HG03565 (cell line): ENCODE measurements at regions not wholly inside any gene's neighbourhood (a gene's known extent, or its start where the extent isn't known, plus 50 kb on each side); places are given as distances from the start of the nearest gene placed in this dataset.

ENCODE experiments used
- ATAC-seq: cut with Tn5 transposase; IDR thresholded peaks from one replicate; pipeline ENCODE4 v1.9.1; 2021; ENCODE audit warnings: mild to moderate bottlenecking, moderate library complexity; ENCODE audit not compliant: unreplicated experiment

DNA sequence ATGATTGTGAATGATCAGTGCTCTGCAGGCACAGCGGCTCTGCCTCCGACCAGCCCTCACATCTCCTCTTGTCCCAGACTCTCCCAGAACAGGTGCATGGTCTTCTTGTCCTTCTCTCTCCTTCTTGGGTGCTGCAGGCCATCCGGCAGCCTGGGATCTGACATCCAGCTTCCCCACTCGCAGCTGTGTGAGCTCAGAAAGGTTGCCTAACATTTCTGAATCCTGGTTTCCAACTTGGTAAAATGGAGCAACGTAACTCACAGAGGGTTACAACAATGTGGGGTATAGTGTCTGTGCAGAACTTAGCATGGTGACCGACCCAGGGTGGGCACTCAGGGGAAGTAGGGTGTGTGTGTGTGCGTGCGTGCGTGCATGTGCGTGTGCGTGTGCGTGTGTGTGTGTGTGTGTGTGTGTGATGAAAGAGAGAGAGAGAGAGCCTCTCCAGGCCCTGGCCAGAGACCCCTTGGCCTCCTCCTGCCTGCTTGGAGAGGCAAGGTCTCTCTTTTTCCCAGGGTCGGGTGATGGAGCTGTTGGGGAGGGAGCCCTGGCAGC, 110.1 kb downstream of the SNX5 start:
- no peak for ATAC-seq

GRCh38 chr20:17857639-17858449, 110.8 kb downstream of the SNX5 start:
- no peak for ATAC-seq

DNA sequence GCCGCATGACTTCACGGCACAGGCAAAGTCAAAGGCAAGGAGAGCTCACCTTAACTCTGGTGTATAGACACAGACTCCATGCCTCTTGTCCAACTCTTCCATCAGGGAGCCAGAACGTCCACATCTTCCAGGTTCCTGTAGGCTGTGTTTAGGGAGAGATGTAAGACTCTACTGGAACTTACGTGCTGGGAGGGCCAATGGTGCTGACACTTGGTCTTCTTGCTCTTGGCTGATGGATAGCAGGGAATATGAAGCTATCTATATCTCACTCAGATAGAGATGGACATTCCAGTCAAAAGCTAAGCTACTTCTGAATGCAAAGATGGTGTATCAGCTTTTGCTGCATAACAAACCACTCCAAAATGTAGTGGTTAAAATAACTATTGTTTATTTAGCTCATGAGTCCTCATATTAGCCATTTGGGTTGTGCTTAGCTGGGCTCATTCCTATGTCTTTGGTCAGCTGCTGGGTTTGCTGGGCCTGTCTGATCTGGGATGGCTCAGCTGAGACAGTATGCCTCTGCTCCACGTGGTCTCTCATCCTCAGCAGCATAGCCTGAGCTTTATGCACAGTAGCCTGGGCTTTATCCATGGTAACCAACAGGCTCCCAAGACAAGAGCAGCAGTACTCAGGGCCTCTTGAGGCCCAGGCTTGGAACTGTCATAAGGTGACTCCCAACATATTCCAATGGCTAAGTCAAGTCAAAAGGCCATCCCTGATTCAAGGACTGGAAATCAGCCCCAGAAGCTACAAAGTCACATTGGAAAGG, 111.6 kb downstream of the SNX5 start:
- no peak for ATAC-seq

GRCh38 chr20:17856024-17856564, 112.5 kb downstream of the SNX5 start:
- peak; percentile 71 for ATAC-seq

DNA sequence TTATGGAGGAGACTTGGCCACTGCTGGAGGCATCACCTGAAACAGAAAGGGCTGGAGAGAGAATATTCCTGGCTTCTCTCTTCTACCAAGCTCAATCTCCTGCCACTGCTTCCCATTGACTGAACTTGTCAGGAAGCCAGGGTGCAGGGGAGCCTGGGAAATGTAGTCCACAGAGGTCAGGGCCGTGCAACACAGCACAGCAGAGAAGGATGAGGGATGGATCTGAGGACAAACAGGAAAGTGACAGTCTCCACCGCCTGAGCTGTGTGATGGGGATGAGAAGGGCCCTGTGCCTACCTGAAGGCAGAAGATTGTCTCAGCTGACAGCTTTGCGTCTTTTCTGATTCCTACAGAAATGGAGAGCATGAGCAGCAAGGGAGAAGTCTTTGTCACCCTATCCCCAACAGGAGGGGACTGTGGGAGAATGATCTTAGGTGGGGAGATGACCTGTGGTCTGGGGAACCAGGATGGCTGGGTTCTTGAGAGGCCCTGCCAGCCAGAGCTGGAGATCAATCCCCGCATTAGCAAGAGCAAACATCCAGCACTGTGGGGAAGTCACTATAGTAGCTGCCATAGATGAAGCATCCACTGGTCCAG, 114.2 kb downstream of the SNX5 start:
- no peak for ATAC-seq

DNA sequence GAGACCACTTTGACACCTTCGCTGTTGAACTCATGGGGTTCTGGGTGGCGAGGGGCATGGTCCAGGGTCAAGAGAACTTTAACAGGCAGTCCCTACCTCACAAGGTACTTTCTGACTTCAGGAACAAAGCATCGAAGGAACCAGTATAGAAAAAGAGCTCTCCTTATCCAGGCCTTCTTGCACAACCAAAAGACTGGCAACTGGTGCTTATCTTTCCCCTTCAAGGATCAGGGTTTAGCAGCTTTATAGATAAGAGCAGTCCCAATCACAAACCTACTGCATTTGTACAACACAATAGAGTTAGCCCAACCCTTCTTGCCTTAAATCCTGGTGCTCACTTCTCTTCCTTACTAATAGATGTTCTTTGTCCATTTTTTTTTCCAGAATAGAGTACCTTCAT, 116.3 kb downstream of the SNX5 start:
- no peak for ATAC-seq

GRCh38 chr20:17850684-17851026, 117.9 kb downstream of the SNX5 start:
- ATAC-seq, result no peak

DNA sequence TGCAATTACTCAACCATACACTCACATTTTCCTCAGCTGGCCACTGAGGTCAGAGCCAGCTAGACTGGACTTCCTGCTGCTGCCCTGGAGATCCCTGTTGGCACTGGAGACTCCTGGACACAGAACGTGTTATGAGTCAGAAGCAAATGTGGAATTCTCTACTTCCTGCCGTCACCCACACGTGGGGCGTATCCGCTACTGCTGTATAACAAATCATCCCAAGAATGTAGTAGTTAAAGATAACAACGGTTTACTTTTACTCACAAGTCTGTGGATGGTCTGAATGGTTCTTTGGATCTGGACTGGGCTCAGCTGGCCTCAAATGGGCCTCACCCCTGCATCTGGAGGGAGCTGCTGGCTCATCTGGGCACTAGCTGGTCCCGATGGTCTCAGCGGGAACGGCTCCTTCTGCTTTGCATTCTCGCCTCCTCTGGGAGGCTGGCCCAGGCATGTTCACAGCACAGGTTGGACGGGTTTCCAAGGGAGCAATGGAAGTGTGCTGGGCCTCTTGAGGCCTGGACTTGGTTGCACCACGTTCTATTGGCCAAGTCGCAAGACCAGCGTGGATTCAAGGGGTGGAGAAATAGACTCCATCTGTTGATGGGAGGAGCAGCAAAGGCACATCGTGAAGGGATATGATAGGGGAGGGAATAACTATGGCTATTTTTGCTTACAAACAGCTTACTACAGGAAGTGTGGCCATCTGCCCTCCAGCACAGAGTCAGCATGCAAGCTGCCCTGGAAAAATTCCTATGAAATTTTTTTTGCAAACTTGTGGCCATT, 118.5 kb downstream of the SNX5 start:
- ATAC-seq, result no peak

DNA sequence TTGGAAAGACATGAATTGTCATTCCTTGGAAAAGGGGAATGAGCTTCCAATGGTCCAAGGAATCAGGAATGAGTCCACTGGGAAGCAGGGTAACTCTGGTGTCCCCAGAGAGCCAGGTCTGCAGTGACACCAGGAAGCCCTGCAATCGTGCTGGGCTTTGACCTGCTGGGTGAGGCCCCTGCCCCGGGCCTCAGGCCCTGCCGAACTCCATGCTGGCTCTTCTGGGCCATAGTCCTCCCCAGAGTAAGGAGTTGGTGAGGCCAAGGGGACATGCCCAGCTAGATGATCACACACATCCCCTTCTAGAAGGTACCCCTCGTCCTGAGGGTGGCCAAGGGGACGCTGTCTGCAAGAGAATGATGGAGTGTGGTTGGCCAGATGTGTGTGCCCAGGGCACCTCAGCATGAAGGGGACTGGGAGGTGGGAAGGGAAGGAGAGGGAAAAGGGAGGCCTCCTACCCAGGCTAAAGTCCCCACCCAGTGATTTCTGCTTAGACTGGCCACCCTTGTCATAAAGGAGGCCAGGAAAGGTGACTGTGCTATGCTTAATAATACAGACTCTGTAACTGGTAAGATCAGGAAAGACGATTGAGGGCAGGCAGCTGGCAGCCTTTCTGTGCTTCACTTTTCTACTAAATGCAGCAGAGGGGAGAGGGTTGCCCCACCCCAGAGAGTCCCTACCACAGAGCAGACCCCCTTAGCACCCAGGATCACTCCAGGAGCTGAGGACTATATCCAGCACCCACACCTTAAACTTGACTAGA, 119.3 kb downstream of the SNX5 start:
- ATAC-seq, result no peak

GRCh38 chr20:17848249-17849048, 120.1 kb downstream of the SNX5 start:
- ATAC-seq, result no peak

- no peak for ATAC-seq
Measured at GRCh38 chr20:17845701-17846475, 122.7 kb downstream of the SNX5 start.

GRCh38 chr20:17844549-17845298, 123.9 kb downstream of the SNX5 start:
- ATAC-seq, result no peak

DNA sequence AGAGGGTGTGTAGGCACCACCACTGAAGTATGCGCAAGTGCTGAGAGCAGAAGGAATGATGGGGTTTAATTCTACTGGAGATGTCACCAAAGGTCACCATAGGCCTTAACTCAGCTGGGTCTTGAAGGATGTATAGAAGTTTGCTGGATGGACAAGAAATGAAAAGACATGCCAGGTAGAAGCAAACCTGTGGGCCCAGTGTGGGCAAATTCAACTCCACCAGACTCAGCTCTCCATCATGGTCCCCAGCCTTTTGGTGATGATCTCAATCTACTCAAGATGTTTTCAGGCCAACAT, 124.5 kb downstream of the SNX5 start:
- no peak for ATAC-seq

DNA sequence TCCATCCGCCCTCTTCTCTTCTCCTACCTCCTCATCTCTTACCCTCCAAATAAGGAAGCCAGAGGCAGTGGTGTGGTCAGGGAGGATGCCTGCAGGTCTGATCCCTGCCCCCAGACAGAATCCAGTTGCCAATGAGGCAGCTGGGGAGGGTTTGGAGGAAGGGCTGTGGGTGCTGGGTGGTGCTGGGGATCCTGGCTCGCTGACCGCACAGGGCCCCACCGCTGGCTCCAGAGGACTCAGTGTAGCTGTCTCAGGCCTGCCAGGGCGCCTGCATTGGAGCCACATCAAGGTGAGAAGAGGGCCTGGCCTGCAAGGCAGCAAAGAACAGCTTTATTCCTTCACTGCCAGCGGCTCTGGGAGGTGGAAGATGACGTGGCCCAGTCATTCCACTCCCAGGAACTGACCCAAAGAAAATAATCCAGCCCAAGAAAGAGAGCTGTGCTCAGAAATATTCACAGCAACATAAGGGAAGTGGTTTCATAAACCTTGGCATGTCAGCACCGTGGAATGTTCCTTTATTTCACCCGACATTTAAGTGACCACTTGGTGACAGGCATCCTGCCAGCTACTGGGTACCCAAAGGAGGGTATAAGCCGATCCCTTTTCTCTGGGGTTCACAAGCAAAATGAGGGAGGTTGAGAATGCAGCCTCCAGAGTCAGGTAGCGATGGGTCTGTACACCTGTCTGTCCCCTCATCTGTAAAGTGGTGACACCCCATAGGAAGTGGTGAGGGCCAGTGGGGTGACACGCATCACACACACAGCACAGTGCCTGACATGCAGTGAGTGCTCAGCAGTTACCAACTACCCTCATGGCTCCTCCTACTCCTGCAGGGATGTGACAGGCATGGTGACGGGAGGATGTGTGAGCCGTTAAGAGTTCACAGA, 125.1 kb downstream of the SNX5 start:
- no peak for ATAC-seq

DNA sequence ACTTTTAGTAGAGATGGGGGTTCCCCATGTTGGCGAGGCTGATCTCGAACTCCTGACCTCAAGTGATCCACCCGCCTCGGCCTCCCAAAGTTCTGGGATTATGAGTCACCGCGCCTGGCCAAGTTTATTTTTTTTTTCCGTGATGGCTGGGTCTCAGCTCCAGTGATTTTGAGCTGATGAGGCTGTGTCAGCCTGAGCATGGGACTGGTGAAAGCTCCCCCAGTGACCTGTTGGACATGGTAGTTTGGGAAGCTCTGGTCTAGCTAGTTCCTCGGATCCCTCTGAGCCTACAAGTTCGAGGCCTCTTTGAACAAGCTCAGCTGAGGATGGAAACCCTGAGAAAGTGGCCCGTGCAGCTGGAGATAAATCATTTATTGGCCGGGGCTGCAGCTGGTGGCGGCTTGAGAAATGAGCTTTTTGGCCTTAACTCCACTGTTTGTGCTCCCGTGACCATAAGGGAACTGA, 126.8 kb downstream of the SNX5 start:
- ATAC-seq, result no peak

GRCh38 chr20:17840423-17840822, 128.2 kb downstream of the SNX5 start:
- ATAC-seq, result no peak

- ATAC-seq, result no peak
Measured at GRCh38 chr20:17838921-17839320, 129.7 kb downstream of the SNX5 start.
